ENCODE measurements at regions not wholly inside any gene's neighbourhood (a gene's known extent, or its start where the extent isn't known, plus 50 kb on each side); places are given as distances from the start of the nearest gene placed in this dataset.

DNA sequence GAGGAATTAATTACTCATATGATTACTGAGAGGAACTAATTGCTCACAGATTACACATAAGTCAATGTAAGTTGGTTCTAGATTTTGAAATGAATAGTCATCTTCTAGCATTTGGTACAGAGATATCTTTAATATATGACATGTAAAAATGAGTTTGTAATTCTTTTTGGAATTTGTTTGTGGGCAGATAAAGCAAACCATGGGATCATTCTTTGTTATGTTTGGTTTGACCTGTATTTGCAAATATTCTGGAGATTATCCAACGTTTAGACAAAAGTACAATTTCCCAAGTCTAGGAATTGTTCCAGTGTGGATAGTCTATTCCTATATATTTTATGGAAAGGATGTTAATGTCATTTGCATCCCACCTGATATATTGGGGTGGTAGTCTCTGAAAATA, 309.6 kb upstream of the EDNRB start:
- DNase-seq (ENCODE audit: low read depth, low spot score), result no peak

DNA sequence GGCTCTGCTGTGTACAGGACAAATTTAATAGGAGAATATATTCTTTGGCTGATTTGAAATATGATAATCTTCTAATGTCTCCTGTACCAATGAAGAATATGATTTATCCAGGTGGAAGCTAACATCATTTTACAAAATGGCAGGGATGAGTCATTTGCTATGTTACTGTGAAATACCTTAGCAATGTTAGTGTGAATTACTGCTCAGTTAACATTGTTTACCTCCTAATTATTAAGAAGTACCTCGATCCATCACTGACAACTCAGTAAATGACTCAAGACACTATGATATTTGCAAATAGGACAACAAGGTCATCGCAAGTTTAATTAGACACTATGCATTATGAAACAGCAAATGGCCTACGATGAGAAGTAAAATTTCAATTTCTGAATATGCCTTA, 309.1 kb upstream of the EDNRB start:
- no peak for DNase-seq (ENCODE audit: low read depth, low spot score)

DNA sequence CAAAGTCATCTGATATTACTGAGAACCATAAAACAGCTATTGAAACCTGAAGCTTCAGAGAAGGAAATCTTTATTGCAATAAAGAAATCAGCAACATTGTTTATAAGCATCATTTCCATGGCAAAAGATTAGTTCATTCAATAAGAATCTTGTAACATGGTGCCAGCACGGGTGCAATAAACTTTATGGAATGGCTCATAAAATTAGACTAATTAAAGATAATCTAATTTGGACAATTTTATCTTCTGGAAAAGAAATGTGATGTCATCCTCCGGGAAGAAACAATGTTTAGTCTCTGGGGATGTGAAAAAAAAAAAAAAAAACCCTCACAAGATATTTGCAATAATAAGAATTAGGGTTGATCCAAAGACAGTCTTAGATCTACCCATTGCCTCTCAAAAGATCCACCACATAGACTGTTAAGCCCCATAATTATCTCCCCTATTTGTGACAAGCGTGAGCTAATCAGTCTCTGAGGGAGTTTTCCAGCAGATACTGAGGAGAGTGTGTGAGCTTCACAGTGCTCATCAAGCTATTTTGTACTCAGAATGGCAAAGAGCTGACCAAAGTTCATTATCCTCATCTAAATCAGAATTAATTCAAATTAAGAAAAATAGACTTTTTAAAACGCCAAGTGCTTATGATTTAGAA, 297.0 kb upstream of the EDNRB start:
- no peak for DNase-seq (ENCODE audit: low read depth, low spot score)

DNA sequence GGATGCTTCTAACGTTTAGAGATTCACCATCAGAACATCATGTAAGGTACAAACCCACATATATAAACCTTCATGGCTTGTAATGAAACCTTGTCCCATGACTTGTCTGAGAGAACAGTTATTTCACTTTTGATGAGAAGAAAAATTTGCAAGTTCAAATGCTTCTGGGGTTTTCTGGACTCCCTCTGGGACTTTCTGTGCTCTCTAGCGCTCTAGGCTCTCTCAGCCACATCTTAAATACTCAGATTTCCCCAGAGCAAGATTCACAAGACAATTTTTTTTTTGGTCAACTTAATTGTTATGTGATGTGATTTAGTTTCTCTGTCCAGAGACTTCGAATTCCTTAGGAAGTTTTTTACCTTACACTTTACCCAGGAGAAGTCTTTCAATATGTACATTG, 282.8 kb upstream of the EDNRB start:
- DNase-seq (ENCODE audit: low read depth, low spot score), result no peak

DNA sequence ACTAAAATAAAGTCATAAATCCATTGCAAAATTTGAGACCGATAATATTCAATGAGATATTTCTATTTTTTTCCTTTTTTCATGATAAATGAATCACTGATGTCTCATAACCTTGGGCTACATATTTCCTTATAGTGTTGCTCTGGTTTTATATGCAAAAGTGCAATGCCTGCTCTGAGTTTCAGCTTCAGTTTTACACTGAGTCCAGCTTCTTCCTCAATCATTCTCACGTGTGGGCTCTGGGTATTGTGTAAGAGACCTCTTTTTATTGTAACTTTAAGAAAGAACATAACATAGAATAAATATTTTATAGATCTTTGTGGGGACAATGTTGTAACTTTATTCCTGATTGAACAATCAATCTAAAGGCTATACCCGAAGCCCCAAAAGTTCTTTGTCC, 280.2 kb upstream of the EDNRB start:
- no peak for DNase-seq (ENCODE audit: low read depth, low spot score)

DNA sequence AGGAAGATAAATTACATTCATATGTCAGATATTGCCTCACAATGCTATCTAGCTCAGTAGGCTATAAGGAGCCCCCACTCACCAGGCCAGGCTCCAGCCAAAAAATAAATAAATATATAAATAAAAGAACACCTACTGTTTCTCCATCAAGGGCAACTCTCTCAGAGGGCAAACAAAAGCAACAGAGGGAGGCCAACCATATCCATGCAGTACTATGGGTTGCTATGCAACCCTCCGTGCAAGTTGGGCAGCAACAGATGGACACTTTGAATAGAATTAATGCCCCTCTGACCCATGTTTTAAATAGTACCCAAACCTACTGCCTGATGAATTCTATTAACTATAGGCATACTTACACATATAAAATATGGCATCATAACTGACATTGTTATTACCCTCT, 279.8 kb upstream of the EDNRB start:
- no peak for DNase-seq (ENCODE audit: low read depth, low spot score)

DNA sequence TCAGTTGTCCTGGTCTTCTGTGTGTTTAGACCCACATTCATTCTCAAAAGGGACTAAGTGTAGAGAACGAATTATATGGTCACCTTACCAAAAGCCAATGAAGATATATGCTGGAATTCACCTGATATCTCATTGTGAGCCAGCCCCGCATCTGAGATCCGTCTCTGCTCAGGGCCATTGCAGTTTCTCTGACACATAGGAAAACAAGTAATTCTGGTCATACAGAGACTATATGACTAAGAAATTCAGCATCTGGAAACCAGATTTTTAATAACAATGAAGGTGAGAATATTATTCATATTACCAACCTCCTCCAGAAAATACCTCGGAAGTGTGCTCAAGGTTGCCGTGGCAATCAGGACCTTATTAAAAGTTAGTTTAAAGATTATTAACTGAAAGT, 278.6 kb upstream of the EDNRB start:
- DNase-seq (ENCODE audit: low read depth, low spot score), result no peak

DNA sequence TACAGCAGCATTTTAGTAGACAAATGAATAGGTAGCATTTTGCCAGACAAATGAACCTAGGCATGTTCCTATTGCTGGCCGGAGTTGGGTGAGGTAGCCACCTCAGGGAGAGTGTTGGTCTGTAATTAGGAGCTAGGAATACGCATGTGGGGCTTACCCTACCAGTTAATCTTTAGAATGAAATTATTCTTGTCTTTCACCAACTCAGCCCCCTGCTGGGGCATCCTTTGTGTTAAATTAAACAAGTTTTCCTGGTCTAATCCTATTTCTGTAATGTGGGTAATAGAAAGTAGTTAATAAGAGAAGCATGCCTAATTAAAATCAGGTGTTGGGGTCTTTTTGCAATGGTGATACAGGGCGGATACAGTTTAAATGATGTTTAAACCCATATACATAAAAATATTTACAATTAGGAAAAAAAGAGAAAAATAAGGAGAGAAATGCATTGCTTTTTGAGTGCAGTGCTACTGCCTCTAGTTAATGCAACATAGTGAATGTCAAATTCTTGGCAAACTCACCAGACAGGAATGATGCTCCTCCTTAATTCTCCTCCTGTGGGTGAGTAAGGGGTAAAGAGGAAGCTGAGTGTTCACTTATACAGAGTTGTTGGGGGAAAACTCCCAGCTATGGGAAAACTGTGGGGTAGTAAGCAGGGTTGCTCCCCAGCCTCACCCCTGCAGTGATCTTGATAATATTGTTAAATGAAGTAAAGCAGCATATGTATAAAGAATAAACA, 276.4 kb upstream of the EDNRB start:
- no peak for DNase-seq (ENCODE audit: low read depth, low spot score)

DNA sequence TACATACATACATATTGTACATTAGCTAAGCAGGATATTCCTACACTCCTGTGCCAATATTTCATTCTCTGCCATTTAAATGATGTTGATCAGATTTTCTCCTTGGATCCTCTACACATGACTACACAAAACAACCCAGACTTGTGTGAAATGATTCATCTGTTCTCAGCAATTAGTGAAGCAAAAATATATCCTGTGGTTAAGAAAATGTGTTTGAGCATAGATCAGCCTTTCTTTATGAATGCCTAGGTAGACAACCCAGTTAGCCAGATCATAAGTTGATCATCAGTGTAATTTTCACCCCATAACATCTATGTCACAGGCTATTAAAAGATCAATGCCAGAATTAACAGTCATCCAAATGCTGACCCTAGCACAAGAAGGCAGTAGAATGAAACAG, 275.2 kb upstream of the EDNRB start:
- DNase-seq (ENCODE audit: low read depth, low spot score), result no peak

DNA sequence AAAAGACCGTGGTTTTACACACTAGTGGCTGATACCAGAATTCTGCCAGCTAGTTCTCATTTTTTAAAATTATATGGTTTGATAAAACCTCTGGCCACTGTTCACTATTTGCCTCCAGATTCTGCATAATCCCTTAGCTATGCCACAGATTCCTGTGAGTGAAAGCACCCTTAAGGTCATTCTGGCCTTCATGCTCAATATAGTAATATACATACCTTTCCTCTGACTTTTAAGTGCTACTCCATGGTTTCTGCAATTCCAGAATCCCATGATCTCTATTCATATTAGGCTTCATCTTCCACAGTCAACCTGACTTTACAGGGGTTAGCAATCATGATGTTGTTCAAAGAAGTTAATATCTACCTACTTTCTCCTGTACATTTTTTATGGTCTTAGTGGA, 274.1 kb upstream of the EDNRB start:
- DNase-seq (ENCODE audit: low read depth, low spot score), result no peak

DNA sequence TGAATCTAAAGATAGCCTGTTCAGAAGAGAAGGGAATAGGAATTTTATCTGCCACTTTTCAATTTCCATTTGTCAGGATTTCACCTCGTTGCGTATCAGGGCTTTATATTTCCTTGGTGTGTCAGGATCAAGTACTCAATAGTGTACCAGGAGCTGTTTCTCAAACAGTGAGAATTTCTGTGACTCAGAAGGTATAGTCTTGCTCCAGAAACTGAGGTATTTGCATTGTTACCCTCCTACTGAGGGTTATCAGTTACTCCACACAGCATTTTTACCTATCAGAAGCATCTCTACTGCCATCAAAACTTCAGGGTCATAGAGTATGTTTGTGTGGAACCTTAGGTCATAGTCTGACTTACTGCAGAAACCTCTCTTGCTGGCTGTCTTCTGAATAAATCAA, 271.7 kb upstream of the EDNRB start:
- DNase-seq (ENCODE audit: low read depth, low spot score), result no peak

DNA sequence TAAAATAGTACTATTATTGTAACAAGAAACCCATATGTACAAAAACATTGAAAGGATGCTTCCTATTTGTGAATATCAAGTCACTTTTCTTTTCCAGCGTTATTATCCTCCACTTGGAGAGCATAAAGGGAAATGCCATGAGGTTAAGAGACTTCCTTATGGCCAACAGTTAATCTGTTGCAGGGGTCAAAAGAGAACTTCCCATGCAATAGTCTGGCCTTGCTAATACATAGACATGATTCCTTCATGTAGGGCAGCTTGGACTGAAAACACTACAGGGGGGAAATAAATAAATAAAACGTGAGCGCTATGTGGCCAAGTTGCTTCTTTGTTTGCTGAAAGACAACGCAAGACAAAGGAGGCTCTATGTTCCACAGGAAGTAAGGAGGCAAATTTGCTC, 269.1 kb upstream of the EDNRB start:
- DNase-seq (ENCODE audit: low read depth, low spot score), result no peak

DNA sequence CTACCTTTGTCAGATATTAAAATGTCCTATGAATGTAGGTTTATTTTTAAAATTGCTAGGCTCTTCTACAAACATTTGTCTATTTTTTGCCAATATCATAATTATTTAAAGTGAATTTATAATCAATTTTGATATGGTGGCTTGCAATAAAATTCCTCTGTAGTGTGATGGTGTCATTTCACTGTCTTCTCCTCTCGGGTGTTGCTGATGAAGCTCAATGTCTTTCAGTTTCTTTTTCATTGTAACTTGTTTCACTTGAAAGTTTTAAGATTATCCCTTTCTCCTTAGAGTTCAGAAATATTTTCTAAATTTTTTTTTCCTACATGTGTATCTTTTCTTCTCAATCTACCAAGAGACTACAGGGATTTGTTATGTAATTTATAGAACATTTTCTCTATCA, 267.1 kb upstream of the EDNRB start:
- no peak for DNase-seq (ENCODE audit: low read depth, low spot score)

DNA sequence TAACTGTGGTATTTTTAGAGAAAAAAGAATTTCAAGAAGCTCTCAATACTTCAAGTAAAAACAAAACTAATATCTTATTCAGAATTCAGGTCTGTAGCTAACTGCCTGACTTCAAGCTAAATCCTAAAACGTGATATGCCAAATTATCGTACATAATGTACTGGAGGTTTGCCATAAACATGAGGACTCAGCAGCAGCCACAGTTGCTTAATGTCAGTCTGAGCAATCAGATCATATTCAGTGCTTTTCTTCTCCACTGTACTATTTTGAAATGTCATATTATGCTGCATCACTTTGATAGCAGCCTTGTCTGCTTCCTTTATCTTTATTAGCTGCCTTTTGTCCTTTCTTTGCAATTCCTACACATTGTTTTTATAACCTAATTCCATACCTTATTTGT, 265.1 kb upstream of the EDNRB start:
- no peak for DNase-seq (ENCODE audit: low read depth, low spot score)

DNA sequence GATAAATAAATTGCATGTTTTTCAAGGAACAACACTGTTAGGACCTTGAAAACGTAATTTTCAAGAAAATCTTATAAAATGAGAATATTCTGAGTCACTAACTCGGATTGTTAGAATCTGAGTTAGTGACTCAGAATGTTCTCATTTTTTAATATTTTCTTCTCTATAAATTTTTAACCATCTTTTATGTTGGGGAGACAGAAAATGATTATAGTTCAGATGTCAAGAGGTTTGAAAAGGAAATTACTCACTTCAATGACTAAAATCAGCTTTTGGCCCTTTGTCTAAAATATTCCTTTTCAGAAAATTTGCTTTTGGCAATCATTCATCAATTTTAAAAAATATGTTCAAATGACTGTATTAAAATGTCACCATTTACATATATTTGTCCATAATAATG, 264.2 kb upstream of the EDNRB start:
- no peak for DNase-seq (ENCODE audit: low read depth, low spot score)

DNA sequence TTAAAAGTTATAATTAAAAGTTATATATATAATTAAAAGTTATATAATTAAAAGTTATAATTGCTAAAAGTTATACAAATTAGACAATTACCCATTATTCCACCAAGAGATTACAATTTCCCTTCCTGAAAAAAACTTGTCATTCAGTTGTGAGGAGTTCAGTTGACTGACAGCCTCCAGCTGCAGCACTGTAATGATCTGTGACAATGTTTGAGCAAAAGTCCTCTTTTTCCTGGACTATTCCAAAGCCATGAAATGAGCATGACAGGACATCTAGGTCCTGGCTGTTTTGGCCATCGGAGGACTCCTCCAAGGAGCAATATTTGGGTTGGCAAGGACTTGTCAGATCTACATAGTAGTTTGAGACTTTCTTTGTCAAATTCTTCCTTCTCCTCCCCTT, 258.7 kb upstream of the EDNRB start:
- no peak for DNase-seq (ENCODE audit: low read depth, low spot score)

DNA sequence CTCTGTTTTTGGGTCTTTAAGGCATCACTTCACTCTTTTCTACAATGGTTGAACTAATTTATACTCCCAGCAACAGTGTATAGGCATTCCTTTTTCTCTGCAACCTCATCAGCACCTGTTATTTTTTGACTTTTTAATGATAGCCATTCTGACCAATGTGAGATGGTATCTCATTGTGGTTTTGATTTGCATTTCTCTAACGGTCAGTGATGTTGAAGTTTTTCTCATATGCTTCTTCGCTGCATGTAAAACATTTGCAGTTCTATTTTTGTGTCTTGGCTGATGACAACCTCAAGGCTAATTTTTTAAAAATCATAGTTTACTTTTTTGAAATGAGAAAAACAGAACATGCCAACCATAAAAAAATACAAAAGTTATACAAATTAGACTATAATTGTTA, 258.2 kb upstream of the EDNRB start:
- no peak for DNase-seq (ENCODE audit: low read depth, low spot score)

DNA sequence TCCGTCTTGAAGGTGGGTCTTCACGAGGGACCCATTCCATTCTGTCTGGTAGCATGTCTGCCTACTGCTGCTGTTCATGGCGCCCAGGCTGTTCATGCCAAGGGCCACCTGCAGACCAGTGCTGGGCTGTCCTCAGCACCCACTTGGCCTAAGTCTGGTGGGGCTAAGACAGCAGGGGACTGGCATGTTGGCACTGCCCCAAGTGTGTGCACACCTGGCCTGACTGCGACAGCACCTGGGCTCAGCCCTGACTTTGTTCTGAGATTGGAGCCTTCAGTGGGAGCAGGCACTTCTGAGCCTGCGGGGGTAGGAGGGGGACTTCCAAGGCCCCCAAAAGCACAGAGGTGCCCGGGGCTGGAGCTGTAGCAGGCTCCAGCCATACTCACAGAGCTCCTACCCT, 250.8 kb upstream of the EDNRB start:
- DNase-seq (ENCODE audit: low read depth, low spot score), result no peak

DNA sequence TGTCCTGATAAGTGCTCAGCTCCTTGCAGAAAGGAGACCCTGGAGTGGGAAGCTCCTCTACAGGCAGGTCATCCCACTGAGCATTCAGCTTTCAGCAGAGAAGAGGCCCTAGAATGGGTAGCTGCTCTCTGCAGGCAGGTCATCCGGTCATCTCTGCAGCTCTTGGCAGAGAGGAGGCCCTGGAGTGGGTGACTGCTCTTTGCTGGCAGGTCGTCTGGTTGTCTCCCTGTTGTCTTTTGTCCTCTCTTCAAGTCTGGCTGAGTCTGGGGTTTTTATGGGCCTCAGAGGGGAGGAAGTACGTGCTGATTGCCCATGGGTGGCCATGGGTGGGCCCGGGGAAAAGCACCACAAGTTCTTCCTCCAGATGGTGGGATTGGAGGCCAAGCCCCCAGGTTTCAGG, 250.3 kb upstream of the EDNRB start:
- DNase-seq (ENCODE audit: low read depth, low spot score), result no peak

DNA sequence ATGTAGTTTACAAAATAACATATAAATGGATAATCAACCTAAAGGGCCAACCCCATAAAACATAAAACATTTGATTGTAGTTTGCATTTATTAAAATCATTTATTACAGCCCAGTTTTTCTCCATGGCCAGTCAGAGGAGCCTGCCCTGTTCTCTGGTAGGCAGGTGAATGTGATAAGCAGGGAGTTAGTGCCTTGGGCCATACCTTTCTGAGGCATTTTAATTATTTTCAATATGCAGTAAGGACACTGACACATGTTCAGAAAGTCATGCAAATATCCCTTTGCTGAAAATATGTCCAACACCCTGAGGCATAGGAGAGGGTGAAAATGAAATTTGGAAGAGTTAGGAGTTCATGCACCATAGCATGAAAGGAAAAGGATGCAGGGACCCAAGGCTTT, 242.6 kb upstream of the EDNRB start:
- DNase-seq (ENCODE audit: low read depth, low spot score), result no peak

DNA sequence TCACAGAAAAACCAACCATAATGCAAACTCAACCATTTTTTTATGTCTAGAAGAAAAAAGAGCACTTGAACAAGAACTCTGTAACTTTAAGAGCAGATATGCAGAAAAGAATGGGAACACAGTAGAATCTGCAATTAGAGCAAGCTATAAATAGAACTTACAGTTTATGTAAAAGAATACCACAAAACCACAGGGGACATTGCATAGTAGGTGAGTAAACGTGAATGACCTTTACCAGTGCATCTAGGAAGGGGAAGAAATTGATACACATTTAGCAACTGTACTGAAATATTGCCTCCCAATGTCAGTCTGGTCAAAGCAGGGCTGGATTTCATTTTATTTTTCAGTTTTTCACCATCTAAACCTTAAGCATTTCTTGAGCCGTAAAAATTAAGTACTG, 242.2 kb upstream of the EDNRB start:
- no peak for DNase-seq (ENCODE audit: low read depth, low spot score)

DNA sequence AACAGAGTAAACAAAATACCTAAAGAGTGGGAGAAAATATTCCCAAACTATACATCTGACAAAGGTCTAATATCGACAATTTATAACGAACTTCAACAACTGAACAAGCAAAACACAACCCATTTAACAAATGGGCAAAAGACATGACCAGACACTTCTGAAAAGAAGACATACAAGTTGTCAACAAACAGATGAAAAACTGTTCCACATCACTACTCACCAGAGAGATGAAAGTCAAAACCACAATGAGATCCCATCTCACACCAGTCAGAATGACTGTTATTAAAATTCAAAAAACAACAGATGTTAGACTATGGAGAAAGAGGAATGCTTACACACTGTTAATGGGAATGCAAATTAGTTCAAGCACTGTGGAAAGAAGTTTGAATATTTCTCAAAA, 233.8 kb upstream of the EDNRB start:
- no peak for DNase-seq (ENCODE audit: low read depth, low spot score)

DNA sequence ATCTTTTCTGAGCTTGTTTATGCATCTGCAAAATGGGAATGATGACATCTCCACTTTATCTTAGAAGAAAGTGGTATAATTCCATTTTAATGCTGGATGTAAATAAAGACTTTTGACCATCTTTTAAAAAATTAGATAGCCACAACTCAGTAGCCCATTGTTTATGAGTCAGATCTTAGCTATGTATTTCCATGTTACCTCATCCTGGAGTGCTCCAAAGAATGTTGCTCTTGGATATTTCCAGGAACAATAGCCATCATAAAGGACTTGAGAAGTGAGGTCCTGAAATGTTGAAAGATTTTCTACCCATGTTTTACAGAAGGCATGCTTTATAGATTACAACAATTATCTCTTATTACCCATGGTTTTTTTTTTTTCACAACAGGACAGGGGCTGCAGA, 229.3 kb upstream of the EDNRB start:
- no peak for DNase-seq (ENCODE audit: low read depth, low spot score)

DNA sequence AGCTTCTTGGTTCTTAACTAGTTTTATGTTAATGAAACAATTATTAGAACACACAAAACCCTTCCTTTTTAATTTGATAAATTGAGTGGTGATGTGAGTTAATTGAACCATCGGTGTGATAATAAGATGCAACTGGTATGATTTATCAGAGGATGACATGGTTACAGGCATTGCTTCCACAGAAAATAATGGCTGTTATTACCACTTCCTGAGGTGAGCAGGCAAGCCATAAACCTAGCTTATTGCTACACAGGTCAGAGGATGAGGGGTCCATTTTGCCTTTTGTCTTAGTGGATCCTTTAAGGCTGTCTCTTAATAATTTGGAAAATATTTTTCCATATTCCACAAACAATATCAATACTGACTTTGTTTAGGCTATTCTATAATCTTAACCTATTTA, 226.6 kb upstream of the EDNRB start:
- DNase-seq (ENCODE audit: low read depth, low spot score), result no peak

Data from smooth muscle cell of the brain vasculature (primary cell).